HS-5 (cell line): ENCODE measurements at regions not wholly inside any gene's neighbourhood (a gene's known extent, or its start where the extent isn't known, plus 50 kb on each side); places are given as distances from the start of the nearest gene placed in this dataset.

ENCODE experiments used
- DNase-seq: peaks from one replicate; pipeline ENCODE4 v3.0.0-alpha.2; 2012; ENCODE audit warnings: low read depth

GRCh38 chr16:35906440-35906839 is 2447.0 kb downstream of the TP53TG3F start:
- no peak for DNase-seq

GRCh38 chr16:35908152-35908551 is 2448.7 kb downstream of the TP53TG3F start:
- no peak for DNase-seq

GRCh38 chr16:35908942-35909341 is 2449.5 kb downstream of the TP53TG3F start:
- DNase-seq, result no peak

- DNase-seq, result no peak
Measured at GRCh38 chr16:35909351-35909954, 2450.0 kb downstream of the TP53TG3F start.

GRCh38 chr16:35910409-35910808 is 2451.0 kb downstream of the TP53TG3F start:
- no peak for DNase-seq

- DNase-seq, result no peak
Measured at GRCh38 chr16:35911899-35912298, 2452.5 kb downstream of the TP53TG3F start.

GRCh38 chr16:35931722-35932121 is 2472.3 kb downstream of the TP53TG3F start:
- DNase-seq, result no peak
